Tibial nerve (tissue), 4 donors: ENCODE measurements at regions not wholly inside any gene's neighbourhood (a gene's known extent, or its start where the extent isn't known, plus 50 kb on each side); places are given as distances from the start of the nearest gene placed in this dataset.

ENCODE experiments used
- DNase-seq, 2 donors: peaks; one replicate each; pipeline ENCODE4 v3.0.0-alpha.2; 2019; ENCODE audit warnings: low spot score in 2 of 2
- H3K27ac ChIP-seq, 4 donors: fragments of 200-600 bp; sonication (generic) in 3 of 4; one replicate each; pipeline ENCODE4 v1.5.1; 2017 to 2019; ENCODE audit warnings: mild to moderate bottlenecking in 1 of 4
- H3K27me3 ChIP-seq, 2 donors: fragments of 200-600 bp; sonication (generic) in 1 of 2; one replicate each; pipeline versions ENCODE4 v1.5.1 to v1.6.0; 2017 to 2019
- H3K36me3 ChIP-seq, 3 donors: fragments of 200-600 bp; sonication (generic); one replicate each; pipeline ENCODE4 v1.5.1; 2018 to 2019
- H3K4me1 ChIP-seq, 4 donors: fragments of 200-600 bp; sonication (generic) in 3 of 4; one replicate each; pipeline ENCODE4 v1.5.1; 2017 to 2019
- H3K4me3 ChIP-seq, 4 donors: fragments of 200-600 bp; sonication (generic) in 3 of 4; one replicate each; pipeline ENCODE4 v1.5.1; 2017 to 2019; ENCODE audit warnings: mild to moderate bottlenecking in 1 of 4, moderate library complexity in 1 of 4
- H3K9me3 ChIP-seq, 4 donors: fragments of 200-600 bp; sonication (generic) in 3 of 4; one replicate each; pipeline ENCODE4 v1.5.1; 2017 to 2019
- EP300 ChIP-seq, 2 donors: sonication (generic); formaldehyde crosslinking; IDR thresholded peaks; one replicate each; pipeline ENCODE4 v1.6.1; 2017; ENCODE audit warnings: antibody characterized with exemption in 2 of 2, mild to moderate bottlenecking in 1 of 2
- POLR2A ChIP-seq, 2 donors: fragments of 450-650 bp; IDR thresholded peaks; one replicate each; pipeline ENCODE4 v1.6.1; 2017; ENCODE audit warnings: antibody characterized with exemption in 2 of 2, mild to moderate bottlenecking in 2 of 2, moderate library complexity in 2 of 2
- WGBS, 2 donors: methylation state at CpG; one replicate each; pipeline ENCODE4 v1.1.5; 2018; 5-methylcytosine and 5-hydroxymethylcytosine counted together
- TF ChIP-seq, protein P1 (sequence below), 5 experiments: fragments of 200-600 bp in 3 of 5; fragments of 450-650 bp in 2 of 5; sonication (generic) in 3 of 5; IDR thresholded peaks; one replicate each; pipeline ENCODE4 v1.5.1; 2016 to 2019; ENCODE audit warnings: antibody characterized with exemption in 5 of 5, mild to moderate bottlenecking in 3 of 5, moderate library complexity in 2 of 5

DNA sequence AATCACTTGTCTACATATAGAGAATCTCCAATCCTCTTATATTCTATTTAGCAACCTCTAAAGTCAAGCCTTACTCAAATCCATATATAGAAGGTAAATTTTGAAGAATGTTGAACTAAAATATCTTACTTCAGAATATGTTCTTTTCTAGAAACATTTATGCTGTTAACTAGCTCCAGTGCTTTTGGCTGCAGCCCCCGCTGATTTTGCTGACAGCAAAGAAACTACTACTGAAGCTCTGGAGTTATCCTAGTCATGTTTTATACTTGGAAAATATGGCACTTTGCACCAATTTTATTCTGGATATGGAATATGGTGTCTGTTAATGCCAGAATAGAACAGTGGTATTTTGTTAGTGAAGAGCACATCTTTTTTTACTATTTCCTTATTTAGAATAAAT is 212.4 kb upstream of the FSIP2 start:
- no peaks in the 10 kb centered on the region for H3K36me3 ChIP-seq
- H3K4me1 ChIP-seq = no peaks in the 10 kb centered on the region
- no peak overlapping the region for H3K4me3 ChIP-seq
- no peak for DNase-seq
- WGBS, 2 donors = 88 to 91% methylated on average over 1 of the region's 1 CpG
- H3K27ac ChIP-seq = no peak overlapping the region
- no peaks in the 10 kb centered on the region for H3K27me3 ChIP-seq
- peaks cover 0 to 31% (median 0%) of the 10 kb centered on the region in 4 donors for H3K9me3 ChIP-seq
- TF ChIP-seq, protein P1, sequence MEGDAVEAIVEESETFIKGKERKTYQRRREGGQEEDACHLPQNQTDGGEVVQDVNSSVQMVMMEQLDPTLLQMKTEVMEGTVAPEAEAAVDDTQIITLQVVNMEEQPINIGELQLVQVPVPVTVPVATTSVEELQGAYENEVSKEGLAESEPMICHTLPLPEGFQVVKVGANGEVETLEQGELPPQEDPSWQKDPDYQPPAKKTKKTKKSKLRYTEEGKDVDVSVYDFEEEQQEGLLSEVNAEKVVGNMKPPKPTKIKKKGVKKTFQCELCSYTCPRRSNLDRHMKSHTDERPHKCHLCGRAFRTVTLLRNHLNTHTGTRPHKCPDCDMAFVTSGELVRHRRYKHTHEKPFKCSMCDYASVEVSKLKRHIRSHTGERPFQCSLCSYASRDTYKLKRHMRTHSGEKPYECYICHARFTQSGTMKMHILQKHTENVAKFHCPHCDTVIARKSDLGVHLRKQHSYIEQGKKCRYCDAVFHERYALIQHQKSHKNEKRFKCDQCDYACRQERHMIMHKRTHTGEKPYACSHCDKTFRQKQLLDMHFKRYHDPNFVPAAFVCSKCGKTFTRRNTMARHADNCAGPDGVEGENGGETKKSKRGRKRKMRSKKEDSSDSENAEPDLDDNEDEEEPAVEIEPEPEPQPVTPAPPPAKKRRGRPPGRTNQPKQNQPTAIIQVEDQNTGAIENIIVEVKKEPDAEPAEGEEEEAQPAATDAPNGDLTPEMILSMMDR (IDR thresholded peaks at IDR 0.05) = no peak
- TF ChIP-seq POLR2A (IDR thresholded peaks at IDR 0.05) (no peak), EP300 (IDR thresholded peaks at IDR 0.05) (no peak)

DNA sequence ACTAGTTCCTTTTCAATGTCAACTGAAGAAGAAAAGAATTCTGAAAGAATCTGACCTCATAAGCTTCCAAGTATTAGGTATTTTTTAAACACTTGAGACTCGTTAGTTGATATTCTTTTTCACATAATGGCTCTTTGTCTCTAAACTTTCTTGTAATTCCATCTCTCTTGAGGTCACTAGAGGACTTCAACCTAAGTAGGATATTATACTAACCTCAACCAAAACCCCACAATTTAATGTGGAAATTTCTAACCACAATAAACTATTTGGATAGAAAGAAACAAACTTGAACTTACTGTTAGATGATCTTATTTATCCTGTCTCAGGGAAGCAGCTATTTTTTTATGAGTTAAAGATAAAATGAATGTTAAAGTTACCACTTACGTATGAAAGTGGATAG is 206.9 kb upstream of the FSIP2 start:
- 49 to 51% methylated on average over 2 of the region's 2 CpGs for WGBS, 2 donors
- DNase-seq = no peak
- Histone ChIP-seq H3K27ac (no peak overlapping the region), H3K4me3 (no peak overlapping the region), H3K36me3 (no peaks in the 10 kb centered on the region), H3K9me3 (peaks cover 0 to 8% (median 0%) of the 10 kb centered on the region in 4 donors), H3K4me1 (no peaks in the 10 kb centered on the region), H3K27me3 (no peaks in the 10 kb centered on the region)
- TF ChIP-seq EP300 (IDR thresholded peaks at IDR 0.05) = no peak
- TF ChIP-seq, protein P1 (IDR thresholded peaks at IDR 0.05) = no peak
- no peak for TF ChIP-seq POLR2A (IDR thresholded peaks at IDR 0.05)

DNA sequence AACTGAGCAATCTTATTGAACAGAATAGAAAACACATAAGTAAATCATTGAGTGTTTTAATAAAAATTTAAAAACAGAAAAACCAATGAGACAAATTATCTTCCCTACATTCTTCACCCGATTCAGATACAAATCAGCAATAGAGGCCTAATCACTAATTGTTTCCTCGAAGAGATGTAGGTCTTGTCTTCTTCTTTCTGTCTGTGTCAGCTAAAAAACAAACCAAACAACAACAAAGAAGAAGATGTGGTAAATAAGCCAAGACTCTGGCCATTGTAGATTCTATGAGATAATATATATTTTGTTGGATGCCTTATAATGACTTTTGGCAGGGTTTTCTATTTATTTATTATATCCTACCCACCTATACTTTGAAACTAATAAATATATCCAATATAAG is 200.9 kb upstream of the FSIP2 start:
- H3K27ac ChIP-seq = no peak overlapping the region
- H3K4me1 ChIP-seq = no peaks in the 10 kb centered on the region
- TF ChIP-seq POLR2A (IDR thresholded peaks at IDR 0.05) = no peak
- no peak for TF ChIP-seq EP300 (IDR thresholded peaks at IDR 0.05)
- TF ChIP-seq, protein P1 (IDR thresholded peaks at IDR 0.05) = no peak
- no peak overlapping the region for H3K4me3 ChIP-seq
- no peaks in the 10 kb centered on the region for H3K36me3 ChIP-seq
- H3K9me3 ChIP-seq = no peaks in the 10 kb centered on the region
- 80 to 90% methylated on average over 2 of the region's 2 CpGs for WGBS, 2 donors
- H3K27me3 ChIP-seq = no peaks in the 10 kb centered on the region
- no peak for DNase-seq

DNA sequence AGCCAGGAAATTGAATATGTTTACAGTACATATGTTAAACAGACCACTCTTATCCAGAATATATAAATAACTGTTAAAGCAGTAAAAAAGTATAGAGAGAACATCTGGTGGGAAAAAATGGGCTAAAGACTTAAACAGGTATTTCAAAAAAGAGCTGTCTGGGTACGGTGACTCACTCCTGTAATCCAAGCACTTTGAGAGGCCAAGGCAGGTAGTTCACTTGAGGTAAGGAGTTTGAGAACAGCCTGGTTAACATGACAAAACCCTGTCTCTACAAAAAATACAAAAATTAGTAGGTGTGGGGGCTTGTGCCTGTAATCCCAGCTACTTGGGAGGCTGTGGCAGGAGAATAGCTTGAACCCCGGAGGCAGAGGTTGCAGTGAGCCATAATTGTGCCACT is 171.4 kb upstream of the FSIP2 start:
- DNase-seq = no peak
- H3K27ac ChIP-seq = no peak overlapping the region
- WGBS, 2 donors = 84 to 88% methylated on average over 2 of the region's 2 CpGs
- TF ChIP-seq, protein P1 (IDR thresholded peaks at IDR 0.05) = no peak
- no peaks in the 10 kb centered on the region for H3K27me3 ChIP-seq
- H3K4me1 ChIP-seq = no peaks in the 10 kb centered on the region
- no peaks in the 10 kb centered on the region for H3K36me3 ChIP-seq
- no peaks in the 10 kb centered on the region for H3K9me3 ChIP-seq
- no peak overlapping the region for H3K4me3 ChIP-seq

DNA sequence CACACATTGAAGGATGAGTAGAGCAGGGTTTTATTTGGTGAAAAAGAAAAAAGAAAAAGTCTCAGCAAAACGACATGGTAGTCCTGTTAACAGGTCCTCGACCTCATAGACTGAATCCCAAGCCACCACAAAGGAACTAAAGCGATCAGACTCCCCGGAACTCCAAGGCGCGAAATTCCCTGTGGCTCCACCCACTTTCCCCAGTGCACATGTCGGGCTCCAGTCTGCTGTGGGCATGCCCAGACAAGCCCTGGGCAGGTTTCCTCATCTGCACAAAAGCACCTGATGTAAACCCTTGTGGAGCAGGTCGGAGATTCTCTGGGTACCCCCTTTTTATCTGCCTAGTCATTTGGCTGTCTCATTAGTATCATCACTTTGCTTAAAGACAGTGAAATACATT is 170.7 kb upstream of the FSIP2 start:
- no peaks in the 10 kb centered on the region for H3K9me3 ChIP-seq
- no peaks in the 10 kb centered on the region for H3K27me3 ChIP-seq
- TF ChIP-seq POLR2A (IDR thresholded peaks at IDR 0.05) = no peak
- TF ChIP-seq, protein P1 (IDR thresholded peaks at IDR 0.05) = no peak
- no peak for TF ChIP-seq EP300 (IDR thresholded peaks at IDR 0.05)
- no peaks in the 10 kb centered on the region for H3K36me3 ChIP-seq
- no peak overlapping the region for H3K4me3 ChIP-seq
- 85% methylated on average over 8 of the region's 8 CpGs for WGBS, 2 donors
- no peak overlapping the region for H3K27ac ChIP-seq
- DNase-seq = no peak
- H3K4me1 ChIP-seq = no peaks in the 10 kb centered on the region
